Adrenal gland (tissue), 5 donors: ENCODE measurements at regions not wholly inside any gene's neighbourhood (a gene's known extent, or its start where the extent isn't known, plus 50 kb on each side); places are given as distances from the start of the nearest gene placed in this dataset.

Experiments used
- POLR2A ChIP-seq, 2 donors: fragments of 450-650 bp; IDR thresholded peaks; one replicate each; pipeline ENCODE4 v1.6.1; 2017; ENCODE audit warnings: antibody characterized with exemption in 2 of 2, mild to moderate bottlenecking in 2 of 2, moderate library complexity in 1 of 2
- TF ChIP-seq, protein P1 (sequence below), 6 experiments: fragments of 450-650 bp in 4 of 6; fragments of 200-600 bp in 2 of 6; sonication (generic) in 1 of 6; IDR thresholded peaks; 1 replicate in 5 of 6; 2 replicates in 1 of 6; pipeline versions ENCODE4 v1.5.1 to v1.8.0; 2016 to 2021; ENCODE audit warnings: antibody characterized with exemption in 6 of 6, mild to moderate bottlenecking in 2 of 6, moderate library complexity in 1 of 6
- donor health status: DM: no; HTN: no; CAD: no.

DNA sequence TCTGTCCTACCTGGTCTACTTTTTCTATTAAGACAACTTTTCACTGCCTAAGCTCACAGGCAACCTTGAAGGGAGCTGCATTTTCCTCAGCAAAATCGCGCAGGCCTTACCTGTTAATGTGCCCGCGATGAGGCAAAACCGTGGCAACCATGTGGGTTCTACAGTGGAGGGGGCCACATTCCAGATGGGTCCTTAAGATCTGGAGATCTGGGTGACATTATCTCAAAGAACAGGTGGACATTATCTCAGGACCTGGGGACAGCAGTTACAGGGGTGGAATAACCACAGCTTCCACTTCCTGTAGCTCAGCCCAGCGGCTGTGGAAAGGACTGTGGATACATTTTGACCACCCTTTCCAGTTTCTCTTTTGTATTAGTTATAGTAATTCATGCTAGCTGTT, 112.8 kb upstream of the PTCH1 start:
- TF ChIP-seq, protein P1, sequence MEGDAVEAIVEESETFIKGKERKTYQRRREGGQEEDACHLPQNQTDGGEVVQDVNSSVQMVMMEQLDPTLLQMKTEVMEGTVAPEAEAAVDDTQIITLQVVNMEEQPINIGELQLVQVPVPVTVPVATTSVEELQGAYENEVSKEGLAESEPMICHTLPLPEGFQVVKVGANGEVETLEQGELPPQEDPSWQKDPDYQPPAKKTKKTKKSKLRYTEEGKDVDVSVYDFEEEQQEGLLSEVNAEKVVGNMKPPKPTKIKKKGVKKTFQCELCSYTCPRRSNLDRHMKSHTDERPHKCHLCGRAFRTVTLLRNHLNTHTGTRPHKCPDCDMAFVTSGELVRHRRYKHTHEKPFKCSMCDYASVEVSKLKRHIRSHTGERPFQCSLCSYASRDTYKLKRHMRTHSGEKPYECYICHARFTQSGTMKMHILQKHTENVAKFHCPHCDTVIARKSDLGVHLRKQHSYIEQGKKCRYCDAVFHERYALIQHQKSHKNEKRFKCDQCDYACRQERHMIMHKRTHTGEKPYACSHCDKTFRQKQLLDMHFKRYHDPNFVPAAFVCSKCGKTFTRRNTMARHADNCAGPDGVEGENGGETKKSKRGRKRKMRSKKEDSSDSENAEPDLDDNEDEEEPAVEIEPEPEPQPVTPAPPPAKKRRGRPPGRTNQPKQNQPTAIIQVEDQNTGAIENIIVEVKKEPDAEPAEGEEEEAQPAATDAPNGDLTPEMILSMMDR (IDR thresholded peaks at IDR 0.05), result no peak
- TF ChIP-seq POLR2A (IDR thresholded peaks at IDR 0.05), result no peak
